ENCODE measurements at regions not wholly inside any gene's neighbourhood (a gene's known extent, or its start where the extent isn't known, plus 50 kb on each side); places are given as distances from the start of the nearest gene placed in this dataset. TPM values are rescaled to one million over a fixed set of nuclear protein-coding genes. Genes with fewer than 3 reads are reported as not detected.
A peak's percentile ranks its signal among the peaks of the same experiment; 100 is the strongest.
"Not testable (repeated sequence)": the region's sequence is repeated elsewhere in the genome, so short reads cannot be mapped to it uniquely, and the experiment has no call there.

- H3K4me1 ChIP-seq (ENCODE audit: control insufficient read depth, insufficient read depth, low read length), result peaks cover 11% of the 10 kb centered on the region
- H2BK5ac ChIP-seq (ENCODE audit: low read depth, low read length, poor library complexity, severe bottlenecking), result peak overlapping the region; percentile 24
- CTCF ChIA-PET; BruUV-seq (replicated peaks); H3K27me3 ChIP-seq (ENCODE audit: control insufficient read depth, insufficient read depth, low read length); H3K36me3 ChIP-seq (ENCODE audit: control insufficient read depth, insufficient read depth, low read length); H3K27ac ChIP-seq (ENCODE audit: insufficient read depth, low read length); H3K56ac ChIP-seq (ENCODE audit: extremely low read depth, insufficient read depth, low read length); H3K9me3 ChIP-seq (ENCODE audit: control insufficient read depth, insufficient read depth, low read length); H3K9ac ChIP-seq (ENCODE audit: low read depth, low read length); H3K4me3 ChIP-seq (ENCODE audit: insufficient read depth, low read depth, low read length); dilution Hi-C loops (cut with HindIII; ENCODE audit: low sequenced_read_pairs, unreplicated experiment); H4K20me1 ChIP-seq (ENCODE audit: insufficient read depth, low read length); in situ Hi-C loops (cut with MboI; ENCODE audit: low sequenced_read_pairs); H3K4me2 ChIP-seq (ENCODE audit: low read depth, low read length): not testable (repeated sequence)
- peaks cover 22% of the 10 kb centered on the region for H3K9me1 ChIP-seq (ENCODE audit: insufficient read depth, low read length)
- peak overlapping the region; percentile 88 for H2AK9ac ChIP-seq (replicated peaks; ENCODE audit: low read depth, low read length, poor library complexity)
- ATAC-seq (ENCODE audit: low read depth), result peak; percentile 66
- H4K91ac ChIP-seq (ENCODE audit: insufficient read depth, low read depth, low read length), result peak overlapping the region; percentile 75
- H3K79me1 ChIP-seq (ENCODE audit: low read depth in 1 of 2, low read length in 2 of 2), result peaks cover 0 to 22% of the 10 kb centered on the region in 2 experiments; a peak in 2 of 4 replicates
- peak overlapping the region; percentile 65; the same call in 2 of the 3 replicates for H2BK15ac ChIP-seq (ENCODE audit: low read depth, low read length)
- peak overlapping the region; percentile 59; the same call in 1 of the 2 replicates for H3K23ac ChIP-seq (ENCODE audit: low read depth, low read length)
- H2AFZ ChIP-seq (replicated peaks; ENCODE audit: low read length, poor library complexity), result peak overlapping the region; percentile 33
- H4K8ac ChIP-seq (ENCODE audit: low read depth in 2 of 2, low read length in 2 of 2), result peak overlapping the region in 1 of 2 experiments; percentile 61; a peak in 2 of 4 replicates
- H4K5ac ChIP-seq (ENCODE audit: low read depth, low read length), result peak overlapping the region; percentile 49
- POLR2A ChIA-PET (ENCODE audit: unreplicated experiment), result interaction anchor here (1.4 kb wide), 1 partner anchor 11 kb away, joined by 4 read pairs; no protein-coding TSS in a partner anchor
- DNase-seq, result peak; percentile 23
- H3K18ac ChIP-seq (ENCODE audit: low read depth, low read length), result peak overlapping the region; percentile 71
- H2BK20ac ChIP-seq (ENCODE audit: low read depth, low read length), result peak overlapping the region; percentile 34; the same call in 1 of the 2 replicates
- peak overlapping the region; percentile 99 for H3K4ac ChIP-seq (ENCODE audit: low read depth, low read length)
- WGBS, 2 experiments (ENCODE audit: extremely low coverage in 2 of 2, insufficient read length in 1 of 2), result 96% methylated on average over 3 of the region's 3 CpGs; no CpG with 5 or more reads in 1 of the 2 experiments
- intact Hi-C loops (cut with micrococcal nuclease), result loop anchor here (2.0 kb wide), 1 partner anchor 49 kb away; the partner anchor contains the start of gene GPC1
- H2BK120ac ChIP-seq (ENCODE audit: low read depth, low read length), result peak overlapping the region; percentile 100
- H2AK5ac ChIP-seq (ENCODE audit: low read depth, low read length), result peak overlapping the region; percentile 83
- H3K14ac ChIP-seq (replicated peaks; ENCODE audit: low read depth, low read length), result 0 out of 2 replicates have a peak overlapping the region, but pooled peaks have one; percentile 21
Observed at GRCh38 chr2:240385451-240386161, 49.9 kb upstream of the GPC1 start.

Small RNA genes in the stretch of these regions (microRNA-seq; reads per million reads assigned to microRNA genes)
- gene RF00012 (ENCODE audit: insufficient read depth, insufficient read length), result not detected

Small RNA genes in the stretch of these regions (small RNA-seq; reads per million reads assigned to genes)
- 0 to 0.04 (median 0) reads per million in 5 experiments for gene RF00012

Data from IMR-90 (cell line).